ENCODE measurements at regions not wholly inside any gene's neighbourhood (a gene's known extent, or its start where the extent isn't known, plus 50 kb on each side); places are given as distances from the start of the nearest gene placed in this dataset.

GRCh38 chr17:51526507-51526906, 266.2 kb downstream of the UTP18 start:
- no peak for TF ChIP-seq CTCF (IDR thresholded peaks at IDR 0.05)
- no peak for TF ChIP-seq POLR2A (IDR thresholded peaks at IDR 0.05)
